SIG-M5 treated with dmso at 0.1 percent for 504 hours (cell line): ENCODE measurements at regions not wholly inside any gene's neighbourhood (a gene's known extent, or its start where the extent isn't known, plus 50 kb on each side); places are given as distances from the start of the nearest gene placed in this dataset.
"Not testable (repeated sequence)": the region's sequence is repeated elsewhere in the genome, so short reads cannot be mapped to it uniquely, and the experiment has no call there.

Source experiments
- DNase-seq: peaks from one replicate; lab custom pipeline; 2025; ENCODE audit not compliant: unreplicated experiment; lab: John Stamatoyannopoulos, UW

GRCh38 chr4:128649575-128650205, 159.8 kb upstream of the JADE1 start:
- no peak for DNase-seq

DNA sequence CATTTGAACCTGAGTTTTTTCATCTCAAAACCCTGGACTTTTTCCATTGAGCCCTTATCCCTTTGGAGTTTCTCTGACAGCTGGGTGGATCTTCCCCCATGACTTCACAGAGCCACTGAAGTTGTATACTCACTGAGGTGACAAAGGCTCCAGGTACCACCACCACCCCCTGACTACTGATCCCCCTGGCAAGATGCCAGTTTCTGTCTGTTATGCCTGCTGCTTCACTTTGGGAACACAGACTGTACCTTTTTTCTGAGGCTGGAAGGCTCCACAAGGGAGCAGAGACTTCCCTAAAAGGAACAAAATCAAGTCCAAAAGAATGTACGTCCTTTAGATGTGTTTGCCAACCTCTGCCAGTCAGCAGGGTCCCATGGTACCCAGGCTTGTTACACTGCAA, 160.3 kb upstream of the JADE1 start:
- DNase-seq = no peak

DNA sequence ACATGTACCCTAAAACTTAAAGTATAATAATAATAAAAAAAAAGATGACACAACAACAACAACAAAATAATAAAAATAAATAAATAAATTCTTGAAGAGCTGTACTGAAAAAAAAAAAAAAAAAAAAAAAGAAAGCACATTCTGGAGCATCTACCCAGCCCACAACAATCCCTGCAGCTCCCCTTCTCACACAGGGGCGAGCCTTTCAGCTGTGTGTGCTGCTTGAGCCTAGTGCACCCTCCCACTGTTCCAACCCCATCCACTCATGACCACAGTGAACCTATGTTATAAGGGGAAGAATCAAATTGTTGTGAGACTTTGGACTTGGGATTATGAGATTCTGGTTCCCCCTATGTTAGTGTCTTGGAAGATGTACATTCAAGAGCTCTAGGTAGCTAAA, 161.5 kb upstream of the JADE1 start:
- DNase-seq = no peak

- DNase-seq = not testable (repeated sequence)
These were observed 162.6 kb upstream of the JADE1 start for GRCh38 chr4:128646893-128647292.

DNA sequence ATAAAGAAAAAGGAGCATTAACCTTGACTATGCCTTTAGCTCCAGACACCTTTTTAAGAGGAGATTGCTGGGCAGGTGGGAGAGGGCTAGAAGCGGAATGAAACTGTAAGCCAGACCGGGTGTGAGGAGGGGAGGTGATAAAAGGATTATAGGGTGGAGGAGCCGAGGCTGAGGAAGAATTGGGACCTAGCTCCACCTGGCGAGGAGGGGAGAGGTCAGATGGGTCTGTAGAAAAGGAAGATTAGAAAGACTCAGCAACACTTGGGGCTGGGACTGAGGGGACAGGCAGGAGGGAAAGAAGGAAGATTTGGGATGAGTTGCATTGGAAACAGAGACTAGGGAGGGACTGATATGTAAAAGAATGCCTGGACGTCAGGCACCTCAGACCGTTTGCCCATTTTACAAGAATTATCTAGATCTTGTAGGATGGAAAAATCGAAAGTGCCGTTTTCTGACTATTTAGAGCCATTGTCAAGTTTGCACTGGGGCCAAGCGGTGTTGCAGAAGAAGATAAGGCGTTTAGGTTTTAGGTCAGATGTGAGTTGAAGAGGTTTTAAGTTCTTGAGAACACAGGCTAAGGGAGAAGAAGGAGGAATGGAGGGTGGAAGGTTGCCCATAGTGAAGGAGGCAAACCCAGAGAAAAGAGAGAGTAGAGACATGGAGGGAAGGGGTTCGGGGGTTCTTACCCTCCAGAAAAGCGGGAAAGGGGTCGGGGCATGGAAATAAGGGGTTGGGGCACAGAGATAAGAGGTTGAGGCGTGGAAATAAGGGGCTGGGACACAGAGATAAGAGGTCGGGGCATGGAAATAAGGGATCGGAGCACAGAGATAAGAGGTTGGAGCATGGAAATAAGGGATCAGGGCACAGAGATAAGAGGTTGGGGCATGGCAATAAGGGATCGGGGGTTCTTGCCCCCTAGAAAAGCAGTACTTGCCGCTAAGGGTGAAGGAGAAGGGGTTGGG, 164.5 kb upstream of the JADE1 start:
- not testable (repeated sequence) for DNase-seq

DNA sequence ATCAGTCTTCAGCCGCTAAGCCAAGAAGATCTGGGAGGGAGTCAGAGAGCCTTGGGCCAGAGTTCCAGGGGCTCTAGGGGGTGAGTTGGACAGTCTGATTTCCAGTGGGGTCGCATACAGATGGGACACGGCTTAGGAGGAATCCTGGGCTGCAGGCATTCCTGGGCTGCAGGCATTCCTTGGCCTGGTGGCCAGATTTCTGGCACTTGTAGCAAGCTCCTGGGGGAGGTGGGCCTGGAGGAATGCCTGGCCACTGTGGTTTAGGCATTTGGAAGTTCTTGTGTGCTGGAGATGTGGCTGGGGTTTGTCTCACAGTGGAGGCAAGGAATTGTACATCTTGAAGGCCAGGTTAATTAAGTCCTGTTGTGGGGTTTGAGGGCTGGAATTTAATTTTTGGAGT, 165.4 kb upstream of the JADE1 start:
- not testable (repeated sequence) for DNase-seq

DNA sequence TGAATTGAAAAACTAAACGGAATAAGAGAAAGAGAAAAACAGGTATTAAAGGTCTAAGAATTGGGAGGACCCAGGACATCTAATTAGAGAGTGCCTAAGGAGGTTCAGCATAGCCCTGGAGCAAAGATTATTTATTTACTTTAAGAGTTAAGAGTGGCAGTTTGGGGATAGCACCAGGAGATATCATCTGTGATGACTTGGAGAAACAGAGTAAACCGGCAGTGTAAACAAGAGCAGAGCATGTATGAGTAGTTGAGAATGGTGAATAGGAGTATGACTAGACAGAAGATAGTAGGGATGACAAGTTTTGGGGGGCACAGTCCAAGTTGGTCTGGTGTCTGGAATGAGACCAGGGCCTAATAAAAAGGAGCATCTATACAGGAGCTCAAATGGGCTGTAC, 167.9 kb upstream of the JADE1 start:
- DNase-seq = not testable (repeated sequence)

DNA sequence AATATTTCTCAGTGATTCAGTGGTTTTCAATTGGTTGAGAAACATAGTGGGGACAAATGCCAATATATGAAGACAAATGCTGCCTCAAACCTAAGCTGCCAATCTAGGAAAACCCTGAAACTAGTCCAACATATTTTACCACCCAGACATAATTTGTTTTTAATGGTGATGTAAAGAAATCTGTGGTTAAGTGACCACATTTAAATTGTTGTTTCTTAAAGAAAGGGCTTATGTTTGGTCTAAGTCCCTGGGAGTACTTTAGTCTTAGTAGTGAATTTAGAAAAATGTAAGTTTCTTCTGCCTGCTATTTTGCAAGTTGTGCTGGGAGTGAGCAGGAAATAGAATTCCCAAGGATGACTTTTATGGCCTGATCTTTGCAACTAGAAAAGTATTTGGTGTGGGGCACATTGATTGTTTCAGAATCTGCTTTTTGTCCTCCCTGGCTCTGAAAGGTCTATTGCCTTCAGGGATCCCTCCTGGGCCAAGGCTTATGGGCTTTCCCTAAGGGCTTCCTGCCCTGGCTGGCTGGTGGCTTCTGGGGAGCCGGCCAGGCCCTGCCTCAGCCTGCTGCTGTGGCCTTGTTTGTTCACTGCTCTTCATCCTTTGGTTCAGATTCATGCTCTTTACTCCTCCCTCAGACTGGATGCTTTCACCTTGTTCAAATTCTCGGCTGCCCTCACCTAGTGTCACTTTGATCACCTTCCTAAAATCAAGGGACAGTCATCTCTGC, 169.8 kb upstream of the JADE1 start:
- no peak for DNase-seq

DNA sequence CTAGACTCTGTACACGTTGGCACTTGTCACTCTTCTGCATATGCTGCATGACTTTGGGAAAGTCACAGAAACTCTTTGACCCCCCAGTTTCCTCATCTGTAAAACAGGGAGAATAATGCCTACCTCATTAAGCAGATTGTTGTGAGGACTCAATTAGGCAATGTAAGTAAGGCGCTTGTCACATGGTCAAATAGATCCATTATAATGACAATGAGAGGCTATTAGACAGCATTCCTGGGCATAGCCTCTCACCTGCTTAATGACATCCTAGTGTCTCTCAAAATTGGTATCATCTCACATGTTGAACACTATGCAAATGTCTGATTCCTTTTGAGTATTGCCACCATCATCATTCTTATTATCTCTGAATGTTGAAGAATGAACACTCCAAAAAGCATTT, 172.6 kb upstream of the JADE1 start:
- DNase-seq = no peak

GRCh38 chr4:128635955-128636560, 173.4 kb upstream of the JADE1 start:
- no peak for DNase-seq

- no peak for DNase-seq
These were observed 174.2 kb upstream of the JADE1 start for GRCh38 chr4:128635141-128635954.

- DNase-seq = no peak
These were observed 176.4 kb upstream of the JADE1 start for GRCh38 chr4:128633067-128633466.

- DNase-seq = no peak
These were observed 178.6 kb upstream of the JADE1 start for GRCh38 chr4:128630871-128631270.

- DNase-seq = no peak
These were observed 185.8 kb upstream of the JADE1 start for GRCh38 chr4:128623508-128624215.

- DNase-seq = not testable (repeated sequence)
These were observed 189.1 kb upstream of the JADE1 start for GRCh38 chr4:128620279-128620965.

DNA sequence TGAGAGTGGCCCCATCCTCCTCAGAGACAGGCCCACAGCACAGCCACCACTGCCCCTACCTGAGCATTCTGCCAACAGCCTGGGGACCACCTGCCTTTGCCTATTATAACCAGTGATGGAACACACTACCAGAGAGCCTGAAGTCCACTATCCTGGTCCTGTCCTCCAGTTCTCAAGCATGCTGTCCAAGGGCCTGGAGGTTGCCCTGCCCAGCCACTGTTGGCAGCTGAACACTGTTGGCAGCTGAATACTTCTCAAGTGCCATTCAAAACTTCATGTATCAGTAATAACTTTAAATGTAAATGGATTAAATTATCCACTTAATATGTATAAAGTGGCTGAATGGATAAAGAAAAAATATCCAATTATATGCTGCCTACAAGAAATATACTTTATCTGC, 194.3 kb upstream of the JADE1 start:
- DNase-seq = no peak

DNA sequence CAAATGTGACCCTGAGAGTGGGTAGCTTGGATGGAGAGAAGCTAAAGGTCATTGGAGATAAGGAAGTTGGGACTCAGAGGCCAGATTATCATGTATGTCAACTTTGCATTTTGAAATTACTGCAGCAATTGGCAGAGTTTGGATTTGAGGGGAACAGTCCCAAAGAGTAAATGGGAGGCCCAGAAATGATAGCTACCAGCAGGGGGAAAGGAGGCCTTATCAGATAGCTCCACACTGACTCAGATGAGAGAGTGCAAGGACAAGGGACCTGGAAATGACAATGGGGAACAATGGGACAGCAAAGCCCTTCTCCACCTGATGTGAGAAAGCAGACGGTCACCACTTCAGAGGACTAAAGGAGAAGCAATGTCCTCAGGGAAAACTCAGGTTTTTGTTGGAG, 201.5 kb upstream of the JADE1 start:
- DNase-seq = no peak

DNA sequence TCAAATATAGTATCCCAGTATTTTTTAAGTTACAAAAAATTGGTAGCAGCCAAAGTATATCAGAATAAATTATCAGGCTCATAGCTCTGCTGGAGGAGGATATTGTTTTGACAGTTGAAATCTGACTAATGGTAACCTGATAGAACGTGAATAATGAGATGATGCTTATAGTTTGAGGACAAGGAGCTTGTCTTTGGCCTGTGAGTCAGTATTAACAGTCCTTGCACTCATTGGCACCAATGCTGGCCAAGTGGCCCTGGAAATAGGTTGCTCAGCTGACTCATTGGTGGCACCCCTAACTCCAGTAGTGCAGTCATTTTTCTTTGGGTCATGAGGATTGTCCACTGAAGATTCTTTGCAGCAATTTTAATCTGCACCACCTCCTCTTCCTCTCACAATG, 203.3 kb upstream of the JADE1 start:
- DNase-seq = no peak

DNA sequence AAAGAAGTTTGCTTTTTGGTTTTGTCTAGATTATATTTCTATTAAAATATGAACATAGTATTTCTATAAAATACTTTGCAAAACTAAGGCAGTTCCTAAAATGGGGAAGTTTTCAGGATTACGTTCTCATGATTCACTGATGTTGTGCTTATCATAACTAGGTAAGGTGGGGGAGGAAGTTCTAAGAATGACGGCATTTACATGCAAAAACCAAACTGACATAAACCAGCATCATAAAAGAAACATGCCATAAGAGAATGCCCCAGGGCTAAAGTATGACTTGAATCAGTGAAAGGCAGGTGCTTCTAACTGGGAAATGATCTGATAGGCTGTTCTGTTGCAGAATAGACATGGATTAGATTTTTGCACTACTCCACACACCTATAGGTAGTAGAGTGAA, 204.7 kb upstream of the JADE1 start:
- DNase-seq = no peak
